A673 (cell line): ENCODE measurements at regions not wholly inside any gene's neighbourhood (a gene's known extent, or its start where the extent isn't known, plus 50 kb on each side); places are given as distances from the start of the nearest gene placed in this dataset.

Experiments used
- BruUV-seq: library from RNA; stranded (reverse); fragments of 400-500 nt; replicated peaks from 2 replicates; lab custom pipeline; 2021; lab: Mats Ljungman, UMichigan
- CTCF ChIA-PET: fragments of 300-600 bp; sonication (Branson Sonifier 250); formaldehyde crosslinking; loops from one replicate; lab custom pipeline; 2022; ENCODE audit warnings: antibody characterized with exemption; lab: Charles Lee
- POLR2A ChIA-PET: fragments of 300-600 bp; sonication (Branson Sonifier 250); formaldehyde crosslinking; loops from one replicate; lab custom pipeline; 2022; ENCODE audit warnings: antibody characterized with exemption; ENCODE audit not compliant: low non-redundant PET; lab: Charles Lee
- DNase-seq: peaks from one replicate; pipeline ENCODE4 v3.0.0-alpha.2; 2015; ENCODE audit warnings: low spot score
- H3K27ac ChIP-seq: fragments of 200-600 bp; sonication (generic); 2 replicates; pipeline ENCODE4 v1.5.1; 2016; ENCODE audit warnings: mixed run types, low read depth, mild to moderate bottlenecking, mixed read lengths, antibody characterized with exemption, low read length; ENCODE audit not compliant: poor library complexity, severe bottlenecking
- H3K27me3 ChIP-seq: fragments of 200-600 bp; sonication (generic); replicated peaks from 2 replicates; pipeline ENCODE4 v1.6.1; 2017; ENCODE audit warnings: mixed run types, low read depth, mild to moderate bottlenecking, mixed read lengths, antibody characterized with exemption, low read length; ENCODE audit not compliant: insufficient read depth, poor library complexity
- H3K36me3 ChIP-seq: fragments of 200-600 bp; sonication (generic); 2 replicates; pipeline ENCODE4 v1.6.1; 2016; ENCODE audit warnings: mixed run types, mild to moderate bottlenecking, mixed read lengths, antibody characterized with exemption, low read length; ENCODE audit not compliant: insufficient read depth, poor library complexity, severe bottlenecking
- H3K4me1 ChIP-seq: fragments of 200-600 bp; sonication (generic); 2 replicates; pipeline ENCODE4 v1.6.1; 2017; ENCODE audit warnings: mixed run types, mild to moderate bottlenecking, mixed read lengths, antibody characterized with exemption, low read length; ENCODE audit not compliant: insufficient read depth, poor library complexity, severe bottlenecking
- H3K4me3 ChIP-seq: fragments of 200-600 bp; sonication (generic); 2 replicates; pipeline ENCODE4 v1.5.1; 2016; ENCODE audit warnings: low read depth, mixed run types, mild to moderate bottlenecking, mixed read lengths, low read length; ENCODE audit not compliant: poor library complexity, severe bottlenecking
- H3K9me3 ChIP-seq: fragments of 200-600 bp; sonication (generic); 2 replicates; pipeline ENCODE4 v1.6.1; 2016; ENCODE audit warnings: mixed run types, low read depth, mild to moderate bottlenecking, mixed read lengths, antibody characterized with exemption, low read length; ENCODE audit not compliant: poor library complexity, severe bottlenecking
- CTCF ChIP-seq: fragments of 300-800, 200-600 bp; sonication (generic); conservative IDR thresholded peaks from 2 replicates; pipeline ENCODE4 v1.5.1; 2017; ENCODE audit warnings: low read depth, mild to moderate bottlenecking, antibody characterized with exemption, low read length, moderate library complexity, mixed read lengths
- EZH2 ChIP-seq: fragments of 200-600 bp; sonication (generic); IDR thresholded peaks from 2 replicates; pipeline ENCODE4 v1.6.1; 2017; ENCODE audit warnings: borderline replicate concordance, low read depth, mild to moderate bottlenecking, mixed read lengths, antibody characterized with exemption, low read length; ENCODE audit not compliant: poor library complexity, severe bottlenecking
- intact Hi-C: fragments of 100-400 bp; cut with micrococcal nuclease; formaldehyde crosslinking; loops from one replicate; pipeline ENCODE4 v1.10.0; 2022; ENCODE audit not compliant: unreplicated experiment

- ChIA-PET POLR2A (no interaction called here), CTCF (no interaction called here)
- TF ChIP-seq CTCF: no peak
- TF ChIP-seq EZH2: no peak
- BruUV-seq: no TSS peak
- Histone ChIP-seq H3K27ac (no peak overlapping the region), H3K9me3 (no peaks in the 10 kb centered on the region), H3K4me3 (no peak overlapping the region), H3K4me1 (no peaks in the 10 kb centered on the region), H3K36me3 (no peaks in the 10 kb centered on the region), H3K27me3 (no peaks in the 10 kb centered on the region)
- intact Hi-C loops: no loop called here
- DNase-seq: no peak
Observed at GRCh38 chr3:157695103-157695502, 191.9 kb upstream of the VEPH1 start.

- intact Hi-C loops: no loop called here
- H3K4me3 ChIP-seq: no peak overlapping the region
- TF ChIP-seq EZH2: no peak
- no peak for TF ChIP-seq CTCF
- no peaks in the 10 kb centered on the region for H3K4me1 ChIP-seq
- H3K27me3 ChIP-seq: no peaks in the 10 kb centered on the region
- no peaks in the 10 kb centered on the region for H3K36me3 ChIP-seq
- POLR2A ChIA-PET: no interaction called here
- BruUV-seq: no TSS peak
- DNase-seq: no peak
- CTCF ChIA-PET: no interaction called here
- no peaks in the 10 kb centered on the region for H3K9me3 ChIP-seq
- H3K27ac ChIP-seq: no peak overlapping the region
Observed at GRCh38 chr3:157693762-157694161, 190.5 kb upstream of the VEPH1 start.

GRCh38 chr3:157692468-157692867, 189.3 kb upstream of the VEPH1 start:
- intact Hi-C loops: no loop called here
- no peaks in the 10 kb centered on the region for H3K27me3 ChIP-seq
- H3K36me3 ChIP-seq: no peaks in the 10 kb centered on the region
- no peak for DNase-seq
- no peak for TF ChIP-seq EZH2
- H3K9me3 ChIP-seq: no peaks in the 10 kb centered on the region
- POLR2A ChIA-PET: no interaction called here
- H3K27ac ChIP-seq: no peak overlapping the region
- CTCF ChIA-PET: no interaction called here
- no peaks in the 10 kb centered on the region for H3K4me1 ChIP-seq
- no TSS peak for BruUV-seq
- no peak overlapping the region for H3K4me3 ChIP-seq

GRCh38 chr3:157683668-157684067, 180.5 kb upstream of the VEPH1 start:
- intact Hi-C loops: no loop called here
- no TSS peak for BruUV-seq
- DNase-seq: no peak
- H3K4me1 ChIP-seq: no peaks in the 10 kb centered on the region
- H3K9me3 ChIP-seq: no peaks in the 10 kb centered on the region
- H3K36me3 ChIP-seq: no peaks in the 10 kb centered on the region
- no peak for TF ChIP-seq CTCF
- no peak for TF ChIP-seq EZH2
- ChIA-PET CTCF (no interaction called here), POLR2A (no interaction called here)
- H3K27me3 ChIP-seq: peaks cover 5% of the 10 kb centered on the region
- H3K4me3 ChIP-seq: no peak overlapping the region
- H3K27ac ChIP-seq: no peak overlapping the region
